ENCODE measurements at regions not wholly inside any gene's neighbourhood (a gene's known extent, or its start where the extent isn't known, plus 50 kb on each side); places are given as distances from the start of the nearest gene placed in this dataset.
A peak's percentile ranks its signal among the peaks of the same experiment; 100 is the strongest.

DNA sequence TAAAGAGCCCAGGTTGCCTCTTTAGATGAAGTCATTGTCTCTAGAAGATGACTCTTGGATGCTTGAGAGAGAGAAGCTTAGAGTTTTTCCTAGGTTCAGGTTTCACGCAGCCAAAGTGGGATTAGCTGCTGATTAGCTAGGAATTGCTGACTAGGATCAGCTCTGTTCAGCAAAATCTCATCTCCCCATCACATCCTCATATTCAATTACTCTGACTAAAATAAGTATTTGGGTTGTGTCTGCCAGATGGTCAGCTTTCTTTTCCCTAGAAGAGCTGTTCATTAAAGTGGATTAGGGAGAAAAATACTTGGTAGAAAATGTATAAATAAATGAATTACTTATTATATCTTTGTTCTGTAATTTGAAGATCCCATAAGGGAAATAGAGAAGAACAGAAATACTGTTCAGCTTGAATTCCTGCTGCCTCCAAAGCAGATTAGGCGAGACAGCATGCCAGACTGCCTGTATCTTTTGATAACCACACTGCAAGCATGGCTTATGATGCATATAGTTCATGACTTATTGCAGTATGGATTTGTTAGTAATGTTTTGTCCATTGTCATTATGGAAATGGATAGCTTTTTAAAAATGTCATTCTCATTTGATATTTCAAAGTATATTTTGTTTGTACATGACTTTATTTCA is 184.8 kb upstream of the CD180 start:
- no peak for DNase-seq

DNA sequence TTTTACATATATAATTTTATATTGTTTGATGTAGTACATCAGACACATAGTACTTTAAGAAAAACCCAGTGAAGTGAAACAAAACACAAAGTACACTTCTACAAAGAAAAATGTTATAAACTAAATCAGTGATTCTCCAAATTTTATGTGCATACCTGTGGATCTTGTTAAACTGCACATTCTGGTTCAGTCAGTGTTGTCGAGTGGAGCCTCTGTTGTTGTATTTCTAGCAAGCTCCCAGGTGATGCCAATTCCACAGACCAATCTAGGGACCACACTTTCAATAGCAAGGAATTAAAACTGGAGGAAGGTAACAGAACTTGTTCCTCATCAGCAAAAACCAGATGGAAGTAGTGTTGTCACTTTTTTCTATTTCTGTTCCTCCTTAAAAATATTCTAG is 183.8 kb upstream of the CD180 start:
- no peak for DNase-seq

DNA sequence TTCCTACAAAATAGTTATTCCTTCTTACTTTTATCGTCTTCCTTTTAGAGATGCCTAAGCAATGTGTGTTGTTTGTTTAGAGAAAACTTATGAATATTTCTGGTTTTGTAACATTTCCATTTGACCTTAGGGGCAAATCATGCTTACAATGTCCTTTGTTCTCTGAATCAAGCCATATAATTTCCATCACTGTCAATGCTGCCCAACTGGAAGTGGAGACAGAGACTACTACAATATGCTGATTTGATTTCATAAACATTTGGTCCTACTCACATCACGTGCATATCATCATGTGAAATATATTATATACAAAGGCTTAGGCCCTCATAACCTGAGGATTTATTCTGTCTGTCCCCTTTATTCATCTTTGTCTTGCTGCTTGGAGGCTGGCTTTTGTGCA is 183.2 kb upstream of the CD180 start:
- DNase-seq = no peak

GRCh38 chr5:67378256-67378655 is 181.7 kb upstream of the CD180 start:
- no peak for DNase-seq

- DNase-seq = no peak
These were observed 181.0 kb upstream of the CD180 start for GRCh38 chr5:67377631-67378030.

DNA sequence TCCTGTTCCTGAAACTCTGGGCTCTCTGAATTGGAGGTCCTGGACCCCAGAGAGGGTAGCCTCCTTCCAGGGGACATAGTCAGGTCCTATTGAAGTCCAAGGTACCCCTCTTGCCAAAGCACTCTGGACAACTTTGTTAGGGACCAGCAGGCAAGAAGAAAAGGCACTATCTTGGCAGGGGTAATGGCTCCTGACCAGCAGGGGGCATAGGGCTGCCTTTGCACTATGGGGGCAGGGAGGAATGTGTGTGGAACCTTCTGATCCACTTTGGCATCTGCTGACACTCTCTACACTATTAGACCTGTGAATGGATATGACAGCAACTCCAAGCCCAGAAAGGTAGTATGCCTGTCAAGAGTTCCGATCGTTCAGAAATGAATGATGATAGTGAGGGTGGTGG is 179.0 kb upstream of the CD180 start:
- no peak for DNase-seq

- no peak for DNase-seq
These were observed 177.8 kb upstream of the CD180 start for GRCh38 chr5:67374378-67374777.

DNA sequence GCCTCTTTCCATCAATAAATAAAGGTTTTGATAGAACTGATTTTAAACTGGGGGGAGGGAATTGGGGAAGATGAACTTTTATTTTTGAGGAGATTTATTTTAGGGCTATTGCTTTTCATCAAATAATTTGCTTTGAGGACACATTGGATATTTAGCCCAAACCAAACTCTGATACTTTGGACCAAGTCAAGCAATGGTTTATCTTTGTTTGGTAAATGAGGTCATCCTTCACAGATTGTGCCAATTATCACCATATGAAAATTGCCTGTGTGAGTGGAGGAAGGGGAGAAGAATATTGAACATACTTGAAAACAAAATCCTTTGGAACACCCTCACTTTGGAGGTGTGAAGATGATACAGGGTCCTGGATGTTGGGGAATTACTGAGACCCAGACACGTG is 176.9 kb upstream of the CD180 start:
- DNase-seq = no peak

- DNase-seq = no peak
These were observed 176.3 kb upstream of the CD180 start for GRCh38 chr5:67372887-67373286.

DNA sequence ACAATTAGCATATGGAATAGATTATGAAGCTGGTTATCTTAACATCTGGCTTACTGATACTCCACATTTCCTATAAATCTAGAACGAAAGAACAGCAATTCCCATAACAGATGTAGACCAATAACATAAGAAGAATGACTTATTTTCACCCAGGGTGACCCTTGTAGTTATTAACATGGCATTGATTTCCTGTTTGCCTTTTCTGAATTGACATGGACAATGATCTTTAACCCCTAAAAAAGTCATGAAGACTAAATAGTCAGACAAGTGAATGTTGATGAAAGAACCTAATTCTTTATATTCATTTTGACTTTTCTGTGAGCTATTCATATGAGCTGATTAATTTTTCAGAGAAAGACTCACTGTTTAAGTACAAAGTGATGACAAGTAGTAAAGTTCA is 175.3 kb upstream of the CD180 start:
- no peak for DNase-seq

DNA sequence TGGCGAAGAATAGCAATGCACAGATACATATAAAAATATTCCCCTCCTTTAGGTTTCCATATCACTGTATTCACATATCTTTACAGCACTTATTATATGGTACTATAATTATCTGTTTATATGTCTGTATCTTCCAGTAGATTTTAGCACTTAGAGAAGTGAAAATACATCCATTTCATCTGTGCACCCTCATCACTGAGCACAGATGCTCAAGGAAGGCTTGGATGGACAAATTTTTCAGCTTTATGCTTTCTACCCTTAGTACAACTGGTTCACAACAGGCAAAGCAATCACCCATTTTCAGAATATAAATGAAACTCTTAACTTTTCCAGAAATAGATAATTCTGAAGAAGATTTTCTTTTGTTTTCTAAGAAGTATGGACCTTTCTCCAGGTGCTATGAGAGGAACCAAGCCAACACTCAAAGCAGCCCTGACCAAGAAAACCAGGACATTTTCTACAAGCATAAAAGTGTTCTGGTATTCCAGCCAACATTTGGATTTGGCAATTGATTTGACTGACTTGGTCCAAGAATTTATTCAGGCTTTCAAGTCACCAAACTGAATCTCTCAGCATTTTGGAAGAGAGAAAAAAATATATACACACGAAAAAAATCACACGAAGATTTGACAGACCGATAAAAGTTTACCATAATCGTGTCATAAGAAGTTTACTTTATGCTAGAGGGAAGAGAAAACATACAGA is 170.2 kb upstream of the CD180 start:
- DNase-seq = no peak

DNA sequence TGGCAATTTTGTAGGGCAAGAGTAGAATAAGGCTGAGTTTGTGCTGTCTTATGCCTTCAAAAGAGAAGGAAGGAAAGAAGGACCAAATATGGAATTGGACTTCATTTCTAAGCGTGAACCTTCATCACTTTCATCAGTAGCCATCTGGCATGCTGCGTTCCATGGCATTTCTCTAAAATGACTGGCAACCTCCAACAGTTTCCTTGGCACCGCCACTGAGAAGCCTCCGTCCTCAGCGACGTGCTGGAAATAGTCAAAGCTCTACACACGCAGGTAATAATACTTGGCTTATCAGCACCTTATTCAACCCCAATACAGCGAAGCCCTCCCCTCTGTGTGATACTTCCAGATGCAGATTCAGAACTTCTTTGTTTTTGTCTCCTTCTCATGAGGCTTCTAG is 169.7 kb upstream of the CD180 start:
- no peak for DNase-seq

GRCh38 chr5:67364381-67364970 is 167.9 kb upstream of the CD180 start:
- no peak for DNase-seq

DNA sequence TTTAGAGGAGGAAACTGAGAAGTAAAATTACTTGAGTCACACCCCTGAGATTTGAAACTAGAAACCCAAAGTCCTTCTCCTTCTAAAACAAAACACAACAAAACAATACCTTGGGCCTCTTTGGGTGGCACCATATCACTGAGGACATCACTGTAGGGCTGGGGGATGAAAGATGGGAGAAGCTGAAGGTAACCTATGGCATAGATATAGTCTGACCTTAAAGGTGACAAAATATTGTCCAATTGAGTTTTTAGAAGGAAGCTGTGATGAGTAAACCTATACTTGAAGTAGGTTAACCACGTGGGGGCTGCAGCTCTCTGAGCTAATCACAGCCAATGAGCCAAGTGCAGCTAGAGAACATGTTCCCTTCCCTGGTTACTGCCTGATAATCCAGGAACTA is 167.4 kb upstream of the CD180 start:
- DNase-seq = no peak

DNA sequence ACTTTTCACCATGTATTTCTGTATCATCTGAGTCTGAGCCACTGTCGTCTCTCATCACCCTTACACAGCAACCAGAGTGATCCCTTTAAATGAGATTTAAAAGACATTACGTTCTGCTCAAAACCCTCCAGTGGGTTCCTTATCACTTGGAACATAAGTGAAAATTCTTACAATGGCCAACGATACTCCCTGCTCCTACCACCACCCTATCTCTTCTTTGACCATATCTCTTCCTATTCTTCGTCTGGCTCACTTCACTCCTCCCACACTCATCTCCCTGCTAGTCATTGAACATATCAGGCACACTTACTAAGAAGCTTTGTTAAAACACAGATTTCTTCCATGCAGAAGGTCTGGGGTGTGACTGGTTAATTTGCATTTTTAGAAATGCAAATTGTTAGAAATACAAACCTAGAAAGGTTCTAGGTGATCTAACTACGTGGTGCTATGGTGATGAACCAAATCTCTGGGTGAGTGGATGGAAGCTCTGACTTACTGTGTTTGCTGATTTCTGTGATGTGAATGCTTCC is 166.6 kb upstream of the CD180 start:
- DNase-seq = no peak

DNA sequence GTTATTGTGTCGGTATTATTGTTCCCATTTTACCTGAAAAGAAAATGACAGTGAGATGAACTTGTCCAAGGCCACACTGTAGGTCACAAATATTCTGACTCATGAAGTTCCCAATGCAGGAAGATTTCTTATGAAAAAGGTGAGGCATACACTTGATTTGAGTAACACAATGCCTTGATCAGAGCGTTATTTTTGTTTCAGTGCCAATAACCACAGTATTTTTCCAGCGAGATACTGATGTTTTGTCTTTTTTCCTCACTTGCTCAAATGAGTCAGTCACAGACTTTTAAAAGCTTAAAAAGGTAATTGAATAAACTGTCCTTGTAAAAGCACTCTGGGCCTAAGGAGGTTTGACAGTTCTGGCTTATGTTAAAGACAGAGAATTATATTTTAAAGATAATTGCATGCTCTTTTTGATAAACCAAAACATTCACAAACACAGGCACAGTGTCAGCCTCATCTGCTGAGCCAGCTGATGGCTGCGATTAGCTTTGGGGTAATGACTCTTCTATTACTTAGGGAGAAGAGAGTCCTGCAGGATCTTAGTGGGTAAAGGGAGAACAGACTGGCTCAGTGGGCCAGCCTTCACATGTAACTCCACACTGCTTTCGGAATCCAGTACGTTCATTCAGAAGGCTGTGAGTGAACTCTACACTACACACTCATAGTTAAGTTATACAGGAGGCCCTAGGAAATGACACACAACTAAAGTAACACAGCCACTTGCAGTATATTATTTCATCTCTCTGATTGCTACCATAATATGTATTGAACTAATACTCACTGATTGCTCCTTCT is 165.5 kb upstream of the CD180 start:
- DNase-seq = no peak

DNA sequence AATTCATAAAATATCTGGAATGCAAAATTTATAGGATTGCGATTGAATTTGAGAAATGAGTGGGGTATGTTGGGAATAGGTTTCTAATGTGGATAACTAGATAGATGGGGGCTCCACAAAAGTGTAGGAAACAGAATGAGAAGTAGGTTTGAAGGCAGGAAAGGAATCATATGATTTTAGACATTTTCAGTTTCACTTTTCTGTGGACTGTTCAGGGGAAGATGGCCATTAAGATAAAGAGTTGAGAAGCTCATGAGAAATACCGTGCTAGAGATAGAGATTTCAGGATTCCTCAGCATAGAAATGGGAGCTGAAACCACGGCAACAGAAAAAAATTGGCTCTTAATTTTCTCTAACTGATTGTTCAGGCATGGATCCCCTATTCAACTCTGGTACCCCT is 163.4 kb upstream of the CD180 start:
- no peak for DNase-seq

GRCh38 chr5:67358186-67358585 is 161.6 kb upstream of the CD180 start:
- no peak for DNase-seq

- no peak for DNase-seq
These were observed 158.6 kb upstream of the CD180 start for GRCh38 chr5:67355120-67355713.

- no peak for DNase-seq
These were observed 157.2 kb upstream of the CD180 start for GRCh38 chr5:67353500-67354450.

GRCh38 chr5:67350618-67351201 is 154.1 kb upstream of the CD180 start:
- peak; percentile 19 to 34 for DNase-seq

Measured in CD4-positive, alpha-beta T cell treated with Interleukin-4 for 1 hour (primary cell).